Aorta (tissue), 5 donors: ENCODE measurements at regions not wholly inside any gene's neighbourhood (a gene's known extent, or its start where the extent isn't known, plus 50 kb on each side); places are given as distances from the start of the nearest gene placed in this dataset.

Source experiments
- ATAC-seq: fragments of 200-7000 bp; cut with Tn5 transposase; one replicate; pipeline ENCODE4 v1.9.1; 2022; ENCODE audit warnings: moderate library complexity; ENCODE audit not compliant: low FRiP score
- DNase-seq, 2 donors: peaks; one replicate each; pipeline ENCODE4 v3.0.0-alpha.2; 2020
- H3K27ac ChIP-seq, 2 donors: one replicate each; pipeline ENCODE4 v1.5.1; 2013; ENCODE audit warnings: low read length in 2 of 2, mild to moderate bottlenecking in 2 of 2, moderate library complexity in 2 of 2, control low read depth in 1 of 2, inconsistent platforms in 1 of 2, low read depth in 1 of 2
- H3K27me3 ChIP-seq, 2 donors: one replicate each; pipeline ENCODE4 v1.6.1; 2013; ENCODE audit warnings: control low read depth in 1 of 2, low read length in 1 of 2, mild to moderate bottlenecking in 1 of 2, moderate library complexity in 1 of 2; ENCODE audit not compliant: insufficient read depth in 2 of 2, control insufficient read depth in 1 of 2
- H3K36me3 ChIP-seq, 2 donors: one replicate each; pipeline ENCODE4 v1.6.1; 2013; ENCODE audit warnings: control low read depth in 1 of 2, low read length in 1 of 2, mild to moderate bottlenecking in 1 of 2; ENCODE audit not compliant: insufficient read depth in 2 of 2, control insufficient read depth in 1 of 2
- H3K4me1 ChIP-seq, 2 donors: one replicate each; pipeline ENCODE4 v1.6.1; 2013; ENCODE audit warnings: low read length in 2 of 2, control low read depth in 1 of 2, mild to moderate bottlenecking in 1 of 2, moderate library complexity in 1 of 2; ENCODE audit not compliant: insufficient read depth in 2 of 2, control insufficient read depth in 1 of 2
- H3K4me3 ChIP-seq, 2 donors: one replicate each; pipeline ENCODE4 v1.5.1; 2013; ENCODE audit warnings: low read length in 2 of 2, control low read depth in 1 of 2, mild to moderate bottlenecking in 1 of 2
- H3K9me3 ChIP-seq: one replicate; pipeline ENCODE4 v1.6.1; 2013; ENCODE audit warnings: mild to moderate bottlenecking, low read length; ENCODE audit not compliant: control insufficient read depth
- WGBS, 2 donors: extraction: QIAGEN DNeasy Blood & Tissue Kit; methylation state at CpG; one replicate each; pipeline ENCODE4 v1.1.7; 2013; 5-methylcytosine and 5-hydroxymethylcytosine counted together
- intact Hi-C, 2 donors: fragments of 100-400 bp; cut with DNase I; formaldehyde crosslinking; loops; one replicate each; pipeline versions ENCODE4 v1.14.2 to v1.15.0; 2022
- donor health status: healthy with polysubstance abuse.
- donor health status: Bipolar disorder and iron deficiency.
- donor health status: DM: no; HTN: no; CAD: no.
- donor health status: DM: no; HTN: no; CAD: no.
- donor health status: DM: yes; HTN: yes; CAD: no.

DNA sequence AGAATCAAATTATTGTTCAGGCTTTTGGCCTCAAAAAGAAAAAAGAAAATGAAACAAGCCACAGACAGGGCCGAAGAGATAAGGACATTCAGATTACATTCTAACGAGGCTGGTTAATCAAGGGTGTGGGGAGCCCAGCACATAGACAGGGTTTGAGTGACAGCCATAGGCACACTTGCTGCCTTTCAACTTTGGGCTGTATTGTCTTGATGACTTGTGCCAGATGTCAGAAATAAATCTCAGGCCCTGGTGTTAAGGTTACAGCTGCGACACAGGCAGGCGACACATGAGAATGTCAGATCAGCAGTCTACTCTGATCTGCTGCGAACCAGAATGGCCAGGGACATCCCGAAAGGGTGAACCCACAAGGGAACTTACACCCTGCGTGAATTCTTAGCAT is 231.2 kb upstream of the ARRDC4 start:
- no peaks in the 10 kb centered on the region for H3K4me1 ChIP-seq
- intact Hi-C loops: no loop called here
- H3K36me3 ChIP-seq: no peaks in the 10 kb centered on the region
- no peak overlapping the region for H3K4me3 ChIP-seq
- no peak for ATAC-seq
- H3K27ac ChIP-seq: no peak overlapping the region
- H3K27me3 ChIP-seq: no peaks in the 10 kb centered on the region
- no peaks in the 10 kb centered on the region for H3K9me3 ChIP-seq
- DNase-seq: no peak
- WGBS, 2 donors: 58 to 61% methylated on average over 7 of the region's 7 CpGs

DNA sequence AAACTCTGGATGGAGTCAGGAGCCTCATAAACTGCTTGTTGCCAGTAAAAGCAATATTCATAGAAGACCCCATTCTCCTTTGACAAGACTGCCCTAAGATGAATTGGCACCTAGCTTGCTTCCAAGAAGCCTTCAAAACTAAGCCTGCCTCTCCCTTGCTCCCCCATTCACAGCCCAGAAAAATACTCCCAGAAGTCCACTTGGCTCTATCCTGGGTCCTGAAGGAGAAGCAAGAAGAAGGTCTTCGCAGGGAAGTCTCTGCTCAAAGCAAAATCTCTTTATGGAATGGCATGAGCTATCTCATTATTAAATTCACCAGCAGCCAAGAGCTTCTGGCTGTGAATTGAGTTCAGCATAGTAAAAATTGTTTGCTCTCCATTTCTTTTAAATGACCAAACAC is 230.2 kb upstream of the ARRDC4 start:
- H3K36me3 ChIP-seq: no peaks in the 10 kb centered on the region
- WGBS, 2 donors: 69 to 84% methylated on average over 1 of the region's 1 CpG
- DNase-seq (no peak), ATAC-seq (no peak)
- H3K27me3 ChIP-seq: no peaks in the 10 kb centered on the region
- H3K4me1 ChIP-seq: no peaks in the 10 kb centered on the region
- H3K9me3 ChIP-seq: peaks cover 1% of the 10 kb centered on the region
- no peak overlapping the region for H3K27ac ChIP-seq
- H3K4me3 ChIP-seq: no peak overlapping the region
- intact Hi-C loops: no loop called here

DNA sequence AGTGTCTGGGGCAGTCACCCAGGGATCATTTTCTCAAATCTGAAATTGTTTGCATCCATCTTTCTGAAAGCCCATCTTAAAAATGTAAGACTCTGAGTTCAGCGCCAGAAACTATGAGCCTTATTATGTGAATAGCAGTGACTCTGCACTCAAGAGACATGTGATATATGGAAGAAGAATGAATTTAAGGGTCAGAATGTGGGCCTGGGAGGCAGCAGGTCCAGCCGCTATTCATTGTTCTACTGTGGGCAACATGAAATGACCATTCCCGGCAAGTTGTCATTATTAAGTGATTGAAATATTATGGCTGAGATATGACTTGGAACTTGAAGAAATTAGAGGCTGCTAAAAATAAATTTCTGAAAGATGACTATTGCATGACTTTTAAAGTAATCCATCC is 228.6 kb upstream of the ARRDC4 start:
- Histone ChIP-seq H3K27ac (no peak overlapping the region), H3K27me3 (no peaks in the 10 kb centered on the region), H3K9me3 (peaks cover 3% of the 10 kb centered on the region), H3K4me3 (no peak overlapping the region), H3K36me3 (no peaks in the 10 kb centered on the region), H3K4me1 (no peaks in the 10 kb centered on the region)
- WGBS, 2 donors: 63% methylated on average over 3 of the region's 3 CpGs
- DNase-seq: no peak
- intact Hi-C loops: no loop called here
- no peak for ATAC-seq

DNA sequence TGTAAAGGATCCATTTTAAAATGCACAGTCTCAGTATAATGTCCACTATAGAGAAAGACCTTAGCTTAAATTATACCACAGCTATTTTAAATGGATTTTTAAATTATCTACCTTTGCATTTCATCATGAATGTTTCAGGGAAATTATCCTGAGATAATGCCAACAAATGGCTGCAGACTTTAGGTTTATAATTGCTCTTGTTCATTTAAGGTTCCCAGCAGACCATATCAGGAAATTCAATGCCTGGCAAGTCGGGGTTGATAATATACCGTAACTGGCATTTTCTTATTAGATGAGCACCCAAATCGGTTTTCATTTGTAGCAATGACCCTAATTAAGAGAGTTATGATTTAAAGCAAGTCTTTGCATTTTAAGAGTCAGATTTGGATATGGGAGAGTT is 227.1 kb upstream of the ARRDC4 start:
- intact Hi-C loops: no loop called here
- Histone ChIP-seq H3K36me3 (no peaks in the 10 kb centered on the region), H3K27ac (no peak overlapping the region), H3K4me3 (no peak overlapping the region), H3K4me1 (no peaks in the 10 kb centered on the region), H3K27me3 (no peaks in the 10 kb centered on the region), H3K9me3 (peaks cover 3% of the 10 kb centered on the region)
- DNase-seq (no peak), ATAC-seq (no peak)
- 75 to 88% methylated on average over 3 of the region's 3 CpGs for WGBS, 2 donors

DNA sequence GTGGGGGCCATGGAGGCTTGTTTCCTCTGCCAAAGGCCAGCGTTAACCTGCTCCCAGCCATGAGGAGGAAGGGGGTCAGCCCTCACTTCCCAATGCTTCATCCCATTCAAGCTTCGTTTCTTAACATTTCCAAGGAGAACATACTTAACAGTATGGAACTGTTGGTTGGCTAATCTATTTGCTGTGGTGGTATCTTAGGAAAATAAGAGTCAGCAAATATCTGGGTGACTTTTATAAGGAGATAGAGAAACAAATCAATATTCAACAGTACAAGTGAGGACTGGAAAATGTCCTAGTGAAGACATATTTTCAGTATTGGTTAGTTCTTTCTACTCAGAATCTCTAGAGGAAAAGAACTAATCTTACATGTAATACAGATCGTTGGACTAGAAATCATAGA is 223.8 kb upstream of the ARRDC4 start:
- no peaks in the 10 kb centered on the region for H3K36me3 ChIP-seq
- H3K4me1 ChIP-seq: no peaks in the 10 kb centered on the region
- H3K27ac ChIP-seq: no peak overlapping the region
- intact Hi-C loops: no loop called here
- no peak overlapping the region for H3K4me3 ChIP-seq
- no peak for ATAC-seq
- WGBS, 2 donors: 65 to 66% methylated on average over 3 of the region's 3 CpGs
- DNase-seq: no peak
- no peaks in the 10 kb centered on the region for H3K27me3 ChIP-seq
- peaks cover 3% of the 10 kb centered on the region for H3K9me3 ChIP-seq

DNA sequence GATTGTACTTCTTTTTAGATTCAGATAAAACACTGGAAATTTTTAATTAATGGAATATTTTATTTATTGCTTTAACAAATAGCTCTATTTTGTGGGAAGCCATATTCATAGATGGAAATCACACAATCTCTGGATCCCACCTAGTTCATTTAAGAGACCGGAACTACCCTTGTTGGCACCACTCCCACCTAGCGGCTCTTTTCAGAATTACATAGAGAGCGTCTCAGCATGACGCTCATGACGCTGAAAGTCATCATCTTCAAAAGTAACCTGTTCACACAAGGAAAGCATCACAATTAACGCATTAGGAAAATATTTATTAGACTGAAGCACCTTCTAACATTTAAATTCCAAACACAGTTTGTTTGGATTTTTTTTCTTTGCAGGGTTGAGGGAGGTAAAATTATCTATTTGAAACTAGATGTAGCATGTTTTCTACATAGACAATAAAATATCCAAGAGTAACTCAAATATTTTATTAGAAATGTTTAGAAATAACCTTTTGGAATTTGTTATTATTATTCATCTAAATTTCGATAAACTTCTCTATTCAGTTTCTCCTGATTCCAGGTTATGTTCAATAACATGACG is 214.9 kb upstream of the ARRDC4 start:
- Histone ChIP-seq H3K27ac (no peak overlapping the region), H3K36me3 (no peaks in the 10 kb centered on the region), H3K9me3 (no peaks in the 10 kb centered on the region), H3K4me3 (no peak overlapping the region), H3K27me3 (no peaks in the 10 kb centered on the region), H3K4me1 (no peaks in the 10 kb centered on the region)
- intact Hi-C loops: no loop called here
- 58 to 61% methylated on average over 8 of the region's 8 CpGs for WGBS, 2 donors
- no peak for ATAC-seq
- DNase-seq: no peak

DNA sequence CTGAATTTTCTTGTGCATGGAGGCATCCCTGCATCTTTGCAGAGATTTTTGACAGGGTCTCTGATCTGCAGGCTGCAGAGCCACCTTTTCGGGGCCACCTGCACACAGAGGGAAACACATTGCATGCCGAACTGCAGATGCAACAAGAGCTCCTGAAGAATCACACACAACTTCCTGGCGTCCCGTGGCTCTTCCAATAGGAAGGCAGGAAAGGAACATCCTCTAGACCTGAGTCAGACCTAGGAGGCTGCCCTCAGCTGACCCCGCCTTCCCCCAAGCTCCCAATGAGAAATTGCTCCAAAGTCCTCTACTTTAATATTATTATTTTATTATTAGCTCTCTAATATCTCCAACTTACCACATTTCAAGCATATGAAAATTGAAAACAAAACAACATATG is 213.2 kb upstream of the ARRDC4 start:
- Histone ChIP-seq H3K9me3 (no peaks in the 10 kb centered on the region), H3K4me1 (no peaks in the 10 kb centered on the region), H3K27ac (no peak overlapping the region), H3K27me3 (no peaks in the 10 kb centered on the region), H3K36me3 (no peaks in the 10 kb centered on the region), H3K4me3 (no peak overlapping the region)
- intact Hi-C loops: no loop called here
- WGBS, 2 donors: 70 to 73% methylated on average over 5 of the region's 5 CpGs
- ATAC-seq (no peak), DNase-seq (no peak)

GRCh38 chr15:97748576-97748975 is 211.9 kb upstream of the ARRDC4 start:
- no peak overlapping the region for H3K27ac ChIP-seq
- intact Hi-C loops: no loop called here
- DNase-seq: no peak

DNA sequence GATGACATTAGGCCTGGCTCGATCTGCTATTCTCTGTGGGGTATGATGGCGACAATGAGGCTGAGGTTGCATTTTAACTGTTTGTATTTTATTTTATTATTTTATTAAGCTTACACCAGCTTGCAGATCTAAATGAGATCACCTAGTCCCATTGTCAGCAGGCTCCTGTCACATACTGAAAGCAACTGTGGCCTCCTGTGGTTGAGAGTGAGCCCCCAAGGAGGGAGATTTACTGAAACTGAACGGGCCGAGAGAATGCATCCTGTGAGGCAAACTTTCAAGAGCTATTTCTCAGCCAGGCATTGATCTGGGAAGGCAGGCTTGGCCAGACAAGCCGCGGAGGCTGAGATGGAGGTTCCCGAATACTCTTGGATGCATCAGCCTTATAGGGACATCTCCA is 210.4 kb upstream of the ARRDC4 start:
- Histone ChIP-seq H3K27ac (no peak overlapping the region), H3K27me3 (no peaks in the 10 kb centered on the region), H3K9me3 (no peaks in the 10 kb centered on the region), H3K36me3 (no peaks in the 10 kb centered on the region), H3K4me3 (no peak overlapping the region), H3K4me1 (no peaks in the 10 kb centered on the region)
- intact Hi-C loops: no loop called here
- WGBS, 2 donors: 66% methylated on average over 7 of the region's 7 CpGs
- ATAC-seq (no peak), DNase-seq (no peak)

More at GRCh38 chr15:97748576-97748975, 211.9 kb upstream of the ARRDC4 start:
- no peaks in the 10 kb centered on the region for H3K36me3 ChIP-seq
- H3K27me3 ChIP-seq: no peaks in the 10 kb centered on the region
- no peak for ATAC-seq
- no peak overlapping the region for H3K4me3 ChIP-seq
- WGBS, 2 donors: 65 to 70% methylated on average over 5 of the region's 5 CpGs
- H3K4me1 ChIP-seq: no peaks in the 10 kb centered on the region
- no peaks in the 10 kb centered on the region for H3K9me3 ChIP-seq
